ENCODE measurements at regions not wholly inside any gene's neighbourhood (a gene's known extent, or its start where the extent isn't known, plus 50 kb on each side); places are given as distances from the start of the nearest gene placed in this dataset.
"Not testable (repeated sequence)": the region's sequence is repeated elsewhere in the genome, so short reads cannot be mapped to it uniquely, and the experiment has no call there.

GRCh38 chr18:76634564-76634963 lies 139.5 kb upstream of the ZNF516 start:
- no peak for DNase-seq (ENCODE audit: low read depth)

GRCh38 chr18:76633588-76634269 lies 138.7 kb upstream of the ZNF516 start:
- DNase-seq (ENCODE audit: low read depth), result no peak

GRCh38 chr18:76627444-76627843 lies 132.4 kb upstream of the ZNF516 start:
- DNase-seq (ENCODE audit: low read depth), result no peak

- no peak for DNase-seq (ENCODE audit: low read depth)
Measured at GRCh38 chr18:76626991-76627390, 131.9 kb upstream of the ZNF516 start.

- DNase-seq (ENCODE audit: low read depth), result no peak
Measured at GRCh38 chr18:76622651-76623050, 127.6 kb upstream of the ZNF516 start.

GRCh38 chr18:76621782-76622495 lies 126.9 kb upstream of the ZNF516 start:
- no peak for DNase-seq (ENCODE audit: low read depth)

GRCh38 chr18:76621226-76621625 lies 126.2 kb upstream of the ZNF516 start:
- no peak for DNase-seq (ENCODE audit: low read depth)

- no peak for DNase-seq (ENCODE audit: low read depth)
Measured at GRCh38 chr18:76620321-76621170, 125.5 kb upstream of the ZNF516 start.

- no peak for DNase-seq (ENCODE audit: low read depth)
Measured at GRCh38 chr18:76619621-76620315, 124.7 kb upstream of the ZNF516 start.

GRCh38 chr18:76619261-76619620 lies 124.2 kb upstream of the ZNF516 start:
- no peak for DNase-seq (ENCODE audit: low read depth)

- DNase-seq (ENCODE audit: low read depth), result no peak
Measured at GRCh38 chr18:76618721-76619120, 123.7 kb upstream of the ZNF516 start.

- DNase-seq (ENCODE audit: low read depth), result no peak
Measured at GRCh38 chr18:76616373-76616772, 121.3 kb upstream of the ZNF516 start.

- DNase-seq (ENCODE audit: low read depth), result no peak
Measured at GRCh38 chr18:76615065-76615733, 120.2 kb upstream of the ZNF516 start.

GRCh38 chr18:76613755-76614120 lies 118.7 kb upstream of the ZNF516 start:
- DNase-seq (ENCODE audit: low read depth), result no peak

GRCh38 chr18:76613053-76613754 lies 118.2 kb upstream of the ZNF516 start:
- no peak for DNase-seq (ENCODE audit: low read depth)

- not testable (repeated sequence) for DNase-seq (ENCODE audit: low read depth)
Measured at GRCh38 chr18:76611750-76612045, 116.7 kb upstream of the ZNF516 start.

- no peak for DNase-seq (ENCODE audit: low read depth)
Measured at GRCh38 chr18:76610933-76611749, 116.1 kb upstream of the ZNF516 start.

- no peak for DNase-seq (ENCODE audit: low read depth)
Measured at GRCh38 chr18:76610012-76610411, 115.0 kb upstream of the ZNF516 start.

- no peak for DNase-seq (ENCODE audit: low read depth)
Measured at GRCh38 chr18:76605341-76605929, 110.4 kb upstream of the ZNF516 start.

- no peak for DNase-seq (ENCODE audit: low read depth)
Measured at GRCh38 chr18:76604935-76605240, 109.8 kb upstream of the ZNF516 start.

Measured in stimulated activated CD8-positive, alpha-beta memory T cell treated with anti-CD3 and anti-CD28 coated beads, Interleukin-12 subunit alpha, Interleukin-12 subunit beta, amount 100 ng/mL, for 1 hour (primary cell).